Sigmoid colon (tissue), 3 donors: ENCODE measurements at regions not wholly inside any gene's neighbourhood (a gene's known extent, or its start where the extent isn't known, plus 50 kb on each side); places are given as distances from the start of the nearest gene placed in this dataset.

ENCODE experiments used
- CTCF ChIP-seq, 4 experiments: fragments of 450-650 bp in 3 of 4; fragments of 200-600 bp in 1 of 4; IDR thresholded peaks; one replicate each; pipeline ENCODE4 v1.5.1; 2016 to 2019; ENCODE audit warnings: antibody characterized with exemption in 4 of 4, mild to moderate bottlenecking in 3 of 4, moderate library complexity in 2 of 4
- POLR2A ChIP-seq, 2 donors: fragments of 450-650 bp; IDR thresholded peaks; one replicate each; pipeline ENCODE4 v1.6.1; 2016; ENCODE audit warnings: antibody characterized with exemption in 2 of 2, mild to moderate bottlenecking in 2 of 2, moderate library complexity in 2 of 2

GRCh38 chr15:31456354-31457060 lies 129.9 kb downstream of the KLF13 start:
- no peak for TF ChIP-seq POLR2A (IDR thresholded peaks at IDR 0.05)
- no peak for TF ChIP-seq CTCF (IDR thresholded peaks at IDR 0.05)
